GM21529 (cell line): ENCODE measurements at regions not wholly inside any gene's neighbourhood (a gene's known extent, or its start where the extent isn't known, plus 50 kb on each side); places are given as distances from the start of the nearest gene placed in this dataset.
"Not testable (repeated sequence)": the region's sequence is repeated elsewhere in the genome, so short reads cannot be mapped to it uniquely, and the experiment has no call there.

Experiments used
- ATAC-seq: cut with Tn5 transposase; IDR thresholded peaks from one replicate; pipeline ENCODE4 v1.9.1; 2021; ENCODE audit not compliant: unreplicated experiment

DNA sequence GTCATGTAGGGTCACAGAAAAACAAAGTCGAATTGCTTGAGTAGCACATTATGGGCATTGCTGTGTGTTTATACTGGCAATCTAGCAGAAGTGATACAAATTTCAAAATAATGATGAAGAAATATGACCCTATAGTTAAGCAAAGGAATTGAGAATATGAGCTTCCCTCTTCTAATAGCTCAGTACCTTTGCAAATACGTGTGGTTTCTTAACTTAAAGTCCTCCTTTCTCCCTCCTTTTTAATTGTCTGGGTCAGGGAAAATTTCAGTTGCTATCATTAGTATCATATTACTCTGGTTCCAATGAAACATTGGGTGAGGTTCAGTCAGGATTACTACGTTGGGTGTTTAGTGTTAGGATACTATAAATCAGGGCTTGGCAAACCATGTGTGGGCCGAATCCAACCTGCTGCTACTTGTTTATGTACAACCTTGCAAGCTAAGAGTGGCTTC is 166.8 kb upstream of the CARMIL1 start:
- no peak for ATAC-seq

DNA sequence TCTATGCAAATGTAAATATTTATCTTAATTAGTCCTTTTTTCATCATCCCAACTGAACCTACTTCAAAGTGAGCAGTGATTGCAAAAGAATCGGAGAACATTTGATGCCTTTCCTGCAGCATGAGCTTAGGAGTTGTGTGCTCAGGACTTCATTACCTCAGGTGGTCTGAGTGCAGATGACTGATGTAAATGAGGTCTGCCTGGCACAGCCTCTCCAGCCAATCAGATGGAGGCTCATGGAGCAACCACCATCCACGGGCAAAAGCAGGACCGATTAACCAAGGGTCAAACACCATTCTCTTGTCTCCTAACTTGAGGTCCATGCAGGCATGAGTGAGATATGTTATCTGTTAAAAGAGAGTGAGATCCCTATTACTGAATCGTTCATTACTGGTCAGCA is 165.7 kb upstream of the CARMIL1 start:
- ATAC-seq: no peak

DNA sequence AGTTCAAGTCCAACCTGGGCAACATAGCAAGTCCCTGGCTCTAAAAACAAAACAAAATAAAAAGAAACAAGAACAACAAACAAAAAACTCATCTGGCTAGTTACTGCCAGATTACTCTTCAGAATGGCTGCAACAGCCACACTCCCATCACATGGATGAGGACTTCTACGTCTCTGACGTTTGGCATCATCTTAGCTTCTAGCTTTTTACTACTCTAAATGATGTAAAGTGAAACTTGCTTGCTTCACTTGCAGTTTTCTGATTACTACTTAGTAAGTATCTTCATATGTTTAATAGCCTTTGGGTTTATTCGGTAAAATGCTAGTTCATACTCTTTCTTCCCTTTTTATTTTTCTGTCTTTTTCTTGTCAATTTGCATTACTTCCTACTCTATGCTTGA is 161.1 kb upstream of the CARMIL1 start:
- no peak for ATAC-seq

DNA sequence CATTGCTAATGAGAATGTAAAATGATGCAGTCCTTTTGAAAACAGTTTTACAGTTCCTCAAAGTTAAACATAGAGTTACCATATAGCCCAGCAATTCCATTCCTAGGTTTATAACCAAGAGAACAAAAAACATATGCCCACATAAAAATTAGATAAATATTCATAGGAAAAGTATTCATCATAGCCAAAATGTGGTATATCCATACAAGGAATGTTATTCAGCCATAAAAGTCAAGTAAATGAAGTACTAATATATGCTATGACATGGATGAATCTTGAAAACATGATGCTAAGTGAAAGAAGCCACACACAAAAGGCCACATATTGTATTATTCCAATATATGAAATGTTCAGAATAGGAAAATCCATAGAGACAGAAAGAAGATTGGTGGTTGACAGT is 158.0 kb upstream of the CARMIL1 start:
- no peak for ATAC-seq

DNA sequence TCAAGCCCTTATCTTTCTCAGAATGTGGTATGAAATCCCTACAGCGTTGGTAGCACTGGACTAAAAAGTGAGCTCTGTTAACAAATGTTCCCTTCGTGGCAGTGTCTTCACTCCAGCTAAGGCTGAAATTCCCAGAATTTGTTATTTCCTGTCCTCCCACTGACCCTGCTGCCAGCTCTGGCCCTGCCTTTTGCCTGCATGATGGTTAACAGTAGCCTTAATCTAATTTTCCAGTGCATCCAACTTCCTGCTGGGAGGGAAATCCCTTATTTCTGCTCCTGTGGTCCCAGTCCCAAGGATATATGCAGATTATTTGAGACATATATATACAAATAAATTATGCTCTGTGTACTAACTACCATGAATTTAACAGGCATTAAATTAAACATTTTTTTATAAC is 157.2 kb upstream of the CARMIL1 start:
- no peak for ATAC-seq

DNA sequence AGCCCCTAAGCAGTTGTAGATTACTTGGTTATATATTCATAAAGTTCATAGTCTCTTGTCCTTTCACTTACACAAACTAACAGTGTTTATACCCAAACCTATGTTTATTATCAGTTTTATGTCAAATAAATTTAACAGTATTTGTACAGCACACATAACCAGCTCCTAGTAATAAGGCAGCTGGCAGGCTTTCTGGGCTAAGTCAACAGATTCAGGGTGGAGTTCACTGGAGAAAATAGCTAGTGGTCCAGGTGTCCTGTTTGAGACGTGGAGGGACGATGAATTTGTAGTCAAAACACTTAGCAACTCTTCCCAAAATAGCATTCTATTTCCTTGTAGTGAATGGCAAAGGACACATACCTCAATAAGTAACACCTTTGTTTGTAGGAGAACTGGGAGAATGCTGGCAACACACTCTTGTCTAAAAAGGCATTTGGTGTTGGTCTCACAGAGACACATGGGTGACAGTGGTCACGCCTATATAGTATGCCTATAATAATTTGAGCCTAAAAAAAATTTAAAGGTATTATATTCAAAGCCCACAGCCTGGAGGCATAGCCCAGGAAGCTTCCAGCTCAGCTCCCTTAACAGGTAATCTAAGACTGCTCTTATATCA is 156.4 kb upstream of the CARMIL1 start:
- no peak for ATAC-seq

DNA sequence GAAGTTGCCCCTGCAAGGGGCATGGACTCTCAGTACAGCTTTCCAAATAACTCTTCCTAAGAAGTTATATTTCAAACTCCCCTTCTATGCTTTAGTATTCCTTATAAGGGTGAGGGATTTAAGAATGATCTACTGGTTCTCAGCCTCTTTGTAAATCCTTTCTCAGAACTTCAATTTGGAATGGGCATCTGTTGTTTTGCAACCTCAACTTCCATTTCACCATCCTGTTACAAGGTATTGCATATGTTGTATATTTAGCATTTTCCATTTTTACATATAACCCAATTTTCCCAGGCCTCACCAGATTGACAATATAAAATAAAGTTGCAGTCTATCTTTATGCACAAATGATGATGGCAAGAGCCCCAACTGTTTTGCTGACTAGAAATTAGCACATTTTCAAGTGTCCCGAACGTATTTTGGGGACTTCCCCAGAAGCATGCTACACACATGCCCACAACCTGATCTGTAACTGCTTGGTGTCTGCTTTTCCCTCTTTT is 154.9 kb upstream of the CARMIL1 start:
- no peak for ATAC-seq

DNA sequence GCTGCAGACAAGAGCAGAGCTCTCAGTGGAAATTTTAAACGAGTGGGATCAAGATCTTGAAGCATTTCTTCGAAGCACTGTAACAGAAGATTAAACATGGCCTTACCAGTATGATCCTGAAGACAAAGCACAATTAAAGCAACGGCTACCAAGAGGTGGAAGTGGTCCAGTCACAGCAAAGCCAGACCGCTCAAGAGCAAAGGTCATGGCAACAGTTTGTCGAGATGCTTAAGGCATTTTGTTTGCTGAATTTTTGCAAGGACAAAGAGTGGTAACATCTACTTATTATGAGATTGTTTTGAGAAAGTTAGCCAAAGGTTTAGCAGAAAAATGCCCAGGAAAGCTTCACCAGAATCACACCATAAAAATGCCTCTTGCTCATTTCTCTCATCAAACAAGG is 153.4 kb upstream of the CARMIL1 start:
- no peak for ATAC-seq

DNA sequence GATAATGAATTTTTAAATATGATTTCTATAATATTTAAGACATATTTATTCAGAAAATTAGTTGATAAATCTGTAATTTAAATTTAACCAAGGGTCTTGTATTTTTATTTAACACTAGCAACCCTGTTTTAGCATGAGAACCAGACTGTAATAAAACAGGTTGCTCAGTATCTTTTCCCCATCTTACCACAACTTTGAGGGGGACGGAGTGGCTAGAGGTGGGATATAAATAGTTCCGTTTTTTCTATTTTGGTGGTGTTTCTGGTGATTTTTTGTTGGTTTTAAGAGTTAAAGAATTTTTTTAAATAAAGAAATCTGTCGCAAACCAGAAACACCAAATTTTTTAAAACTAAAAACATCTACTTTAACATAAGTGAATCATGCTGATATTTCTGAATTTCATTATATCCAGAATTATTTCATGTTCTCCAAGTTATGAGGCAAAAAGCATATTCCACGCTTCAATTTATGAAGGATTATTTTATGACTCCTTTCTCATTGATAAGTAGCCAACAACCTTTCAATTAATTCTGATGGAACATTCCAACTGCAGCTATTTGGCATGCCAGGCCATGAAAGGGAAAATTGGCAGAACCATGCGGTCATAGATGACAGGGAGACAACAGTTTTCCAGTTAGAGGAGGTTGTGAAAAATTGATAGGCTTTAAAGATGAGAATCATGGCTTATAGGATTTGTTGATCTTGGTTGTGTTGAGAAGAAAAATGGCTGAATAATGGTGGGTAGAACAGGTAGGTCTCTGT is 151.9 kb upstream of the CARMIL1 start:
- ATAC-seq: no peak

DNA sequence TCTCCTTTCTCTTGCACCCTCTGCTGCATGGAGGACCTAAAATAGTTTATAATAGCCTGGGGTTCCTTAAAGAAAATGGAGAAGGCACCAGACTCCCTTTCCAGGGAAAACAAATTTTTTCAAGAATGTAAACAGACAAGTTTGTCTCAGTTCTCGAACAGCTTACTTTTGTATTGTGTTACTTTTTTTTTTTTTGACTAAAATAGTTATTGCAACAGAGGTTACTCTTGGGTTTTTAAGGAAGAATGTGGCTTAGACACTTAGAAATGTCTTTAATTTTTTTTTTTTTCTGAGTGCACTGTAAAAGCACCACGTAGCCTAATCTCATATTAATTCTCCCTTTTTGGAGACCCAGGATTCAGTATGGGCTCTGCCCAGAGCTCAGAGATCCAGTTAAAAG is 148.7 kb upstream of the CARMIL1 start:
- ATAC-seq: no peak

DNA sequence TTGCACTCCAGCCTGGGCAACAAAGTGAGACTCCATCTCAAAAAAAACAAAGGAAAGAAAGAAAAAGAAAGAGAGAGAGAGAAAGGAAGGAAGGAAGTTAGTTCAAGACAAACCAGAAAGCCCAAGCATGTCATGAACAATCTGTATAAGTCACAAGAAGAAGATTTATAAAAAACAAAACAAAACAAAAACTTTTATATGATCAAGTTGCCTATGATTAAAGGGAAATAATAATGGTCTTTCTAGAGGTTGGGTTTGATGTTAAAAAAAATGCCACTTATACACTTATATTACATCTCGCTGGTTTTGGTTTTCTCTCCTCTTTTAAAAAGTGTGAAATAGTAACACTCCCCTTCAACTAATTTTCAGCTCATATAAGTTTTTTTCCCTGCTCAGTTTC is 146.2 kb upstream of the CARMIL1 start:
- no peak for ATAC-seq

DNA sequence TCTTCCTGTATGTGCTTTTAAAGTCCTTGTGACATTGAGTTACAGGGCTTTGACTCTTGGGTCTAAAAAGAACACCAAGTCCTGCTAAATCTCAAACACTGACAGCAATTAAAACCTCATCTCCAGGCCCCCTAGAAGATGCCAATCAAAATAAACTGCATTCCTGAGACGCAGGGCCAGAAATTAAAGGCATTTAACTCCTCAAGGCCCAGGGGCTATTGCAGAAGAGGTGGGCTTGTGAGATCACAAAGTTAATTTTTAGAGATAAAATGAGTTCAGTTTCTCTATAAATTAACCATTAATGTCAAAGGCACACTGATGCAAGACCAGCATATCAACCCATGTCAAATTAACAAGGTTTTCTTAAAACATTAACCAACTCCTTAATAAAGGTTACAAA is 145.6 kb upstream of the CARMIL1 start:
- no peak for ATAC-seq

DNA sequence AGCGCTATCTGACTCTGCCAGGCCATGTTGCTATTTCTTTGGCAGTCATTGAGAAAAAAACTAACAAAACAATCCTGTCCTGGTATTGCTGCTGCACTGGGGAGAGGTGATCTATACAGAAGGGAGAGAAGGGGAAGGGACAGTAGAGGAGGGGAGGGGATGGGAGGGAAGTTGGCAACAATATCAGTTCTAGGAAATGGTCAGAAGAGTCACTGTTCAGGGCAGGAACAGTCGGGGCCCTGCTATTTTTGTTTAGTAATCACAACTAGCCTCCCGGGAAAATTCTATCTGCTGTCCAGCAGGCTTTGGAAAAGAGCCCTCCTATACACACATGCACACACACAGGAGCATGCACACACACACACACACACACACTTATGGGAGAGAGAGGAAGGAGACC is 142.3 kb upstream of the CARMIL1 start:
- no peak for ATAC-seq

DNA sequence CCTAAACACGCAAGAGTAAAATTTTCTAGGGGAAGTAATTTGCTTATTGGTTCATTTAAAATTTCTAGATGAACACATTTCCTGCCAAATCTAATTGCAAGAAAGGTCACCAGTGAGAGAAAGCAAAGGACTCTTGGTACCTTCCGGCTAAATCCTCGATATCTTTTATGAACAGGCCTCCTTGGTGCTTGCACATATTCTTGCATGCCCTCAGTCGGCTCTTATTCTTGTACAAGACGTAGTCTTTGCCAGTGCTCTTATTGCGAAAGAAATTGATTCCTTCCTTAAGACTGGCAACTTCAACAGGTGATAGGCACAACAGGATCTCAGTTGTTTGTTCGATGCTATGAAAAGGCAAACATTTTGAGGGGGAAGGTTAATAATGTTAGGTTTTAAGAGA is 141.7 kb upstream of the CARMIL1 start:
- no peak for ATAC-seq

DNA sequence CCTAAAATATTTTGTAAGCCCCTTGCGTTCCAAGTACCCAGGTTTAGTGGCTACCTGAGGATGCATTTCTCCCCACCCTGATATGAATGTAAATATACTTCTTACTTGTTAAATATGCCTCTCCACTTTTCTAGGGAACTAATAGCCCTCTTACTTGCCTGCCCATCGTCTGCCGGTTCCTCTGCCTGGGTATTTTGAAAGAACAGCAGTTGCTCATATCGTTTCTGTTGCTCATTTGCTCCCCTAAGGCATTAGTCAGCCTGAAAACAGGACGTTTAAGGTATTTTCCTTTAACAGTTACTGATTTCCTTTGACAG is 141.3 kb upstream of the CARMIL1 start:
- no peak for ATAC-seq

DNA sequence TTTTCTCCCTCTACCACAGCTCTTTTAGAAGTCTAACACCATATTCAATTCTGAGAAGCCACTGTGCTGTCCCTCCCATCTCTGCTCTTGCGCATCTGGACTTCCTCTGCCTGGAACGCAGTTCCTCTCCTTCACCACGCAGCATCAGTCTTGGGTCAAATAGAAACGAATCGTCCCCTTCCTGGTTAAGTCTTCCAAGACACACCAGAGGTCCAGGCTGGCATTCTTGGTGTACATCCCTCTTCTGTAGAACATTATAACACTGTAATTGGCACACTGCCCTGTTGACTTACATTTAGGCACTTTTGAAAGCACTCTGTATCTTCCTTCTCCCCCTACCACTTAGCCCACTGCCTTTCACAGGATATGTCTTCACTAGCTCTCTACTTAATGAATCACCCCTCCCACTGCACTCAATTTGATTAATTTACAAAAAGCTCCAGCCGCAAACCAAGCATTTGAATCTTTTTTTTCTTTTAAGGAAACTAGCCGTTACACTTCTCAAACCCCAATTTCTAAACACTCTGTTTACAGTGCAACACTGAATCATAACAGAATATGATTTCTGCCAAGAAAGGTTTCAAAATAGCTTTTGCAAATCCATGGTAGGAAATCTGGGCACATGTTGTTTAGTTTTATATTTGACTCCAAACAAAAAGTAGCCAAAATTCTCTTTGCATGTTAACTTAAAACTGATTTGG is 140.8 kb upstream of the CARMIL1 start:
- ATAC-seq: peak; percentile 96

DNA sequence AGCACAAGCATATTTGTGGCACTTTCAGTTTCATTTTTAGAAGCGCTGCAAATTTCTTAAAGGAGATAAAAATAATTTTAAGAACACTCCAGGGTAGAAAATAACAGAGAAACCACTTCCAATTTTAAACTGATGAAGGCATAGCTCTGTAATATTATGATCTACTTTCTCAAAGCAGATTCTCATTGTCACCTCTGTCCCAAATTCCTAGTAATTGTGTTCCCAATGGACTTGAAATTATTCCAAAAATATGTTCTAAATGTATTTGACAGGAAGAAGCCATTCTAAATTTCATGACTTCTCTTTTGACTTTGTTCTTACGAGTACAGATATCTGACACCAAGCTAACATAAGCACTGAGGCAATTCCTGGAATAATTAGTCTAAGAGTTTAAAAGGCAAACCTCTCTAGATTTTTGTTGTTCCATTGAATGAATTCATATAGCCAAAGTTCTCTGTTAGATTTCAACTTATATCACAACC is 140.2 kb upstream of the CARMIL1 start:
- ATAC-seq: peak; percentile 17

DNA sequence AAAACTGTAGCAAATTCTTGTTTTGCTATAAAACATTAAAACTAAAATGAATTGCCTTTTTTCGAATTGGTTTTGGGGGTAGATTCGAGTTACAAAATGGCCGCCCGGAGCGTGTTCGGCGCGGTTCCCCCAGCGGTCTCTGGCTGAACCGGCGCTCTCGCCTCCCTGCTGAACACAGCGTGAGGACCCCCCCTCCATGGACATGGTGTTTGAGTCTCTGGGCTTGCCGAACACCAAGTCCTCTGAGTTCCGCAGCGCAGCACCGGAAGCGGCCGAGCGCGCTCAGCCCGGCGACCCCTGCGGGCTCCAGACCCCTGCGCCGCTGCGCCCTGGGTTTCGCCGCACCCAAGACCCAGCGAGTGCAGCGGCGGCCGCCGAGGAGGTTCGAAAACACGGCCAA is 139.6 kb upstream of the CARMIL1 start:
- ATAC-seq: not testable (repeated sequence)

DNA sequence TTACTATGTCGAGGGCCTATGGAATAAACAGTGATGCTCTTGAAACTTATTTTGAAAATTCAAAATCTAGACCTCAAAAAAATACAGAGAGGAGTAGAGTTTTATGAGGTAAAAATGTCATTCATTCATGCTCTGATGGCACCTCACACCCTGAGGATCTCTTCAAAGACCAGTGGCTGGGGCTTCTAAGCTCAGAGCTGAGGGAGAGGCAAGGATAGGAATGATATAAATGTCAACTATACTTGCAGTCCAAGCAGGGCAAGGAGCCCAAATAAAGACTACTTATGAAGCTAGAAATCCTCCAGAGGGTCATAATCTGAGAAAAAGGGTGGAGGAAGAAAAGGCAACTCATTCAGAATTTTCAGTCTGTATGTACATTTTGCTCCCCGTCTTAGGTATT is 136.7 kb upstream of the CARMIL1 start:
- no peak for ATAC-seq

DNA sequence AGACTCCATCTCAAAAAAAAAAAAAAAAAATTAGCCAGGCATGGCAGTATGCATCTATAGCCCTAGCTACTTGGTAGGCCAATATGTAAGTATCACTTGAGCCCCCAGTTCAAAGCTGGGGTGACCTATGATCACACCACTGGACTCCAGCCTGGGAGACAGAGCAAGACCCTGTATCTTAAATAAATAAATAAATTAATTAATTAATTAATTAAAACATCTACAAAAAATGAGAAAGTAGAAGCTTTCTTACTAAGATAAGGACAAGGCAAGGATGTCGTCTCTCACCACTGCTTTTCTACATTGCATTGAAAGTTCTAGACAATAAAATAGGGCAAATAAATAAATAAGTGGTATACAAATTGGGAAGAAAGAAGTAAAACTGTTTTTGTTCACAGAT is 134.3 kb upstream of the CARMIL1 start:
- no peak for ATAC-seq

DNA sequence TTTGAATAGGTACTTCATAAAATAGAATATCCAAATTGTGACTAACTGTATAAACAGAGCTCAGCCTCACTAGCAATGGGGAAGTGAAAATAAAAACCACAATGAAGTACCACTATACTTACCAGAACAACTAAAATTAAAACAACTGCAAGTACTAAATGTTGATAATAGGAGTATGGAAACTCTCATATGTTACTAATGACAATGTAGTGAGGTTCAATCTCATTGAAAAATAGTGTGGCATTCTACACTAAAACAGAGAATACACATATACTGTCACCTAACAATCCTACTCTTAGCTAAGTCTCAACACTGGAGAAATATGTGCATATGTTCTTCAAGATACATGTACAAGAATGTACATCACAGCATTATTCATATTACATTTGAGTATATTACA is 132.0 kb upstream of the CARMIL1 start:
- peak; percentile 99 for ATAC-seq

DNA sequence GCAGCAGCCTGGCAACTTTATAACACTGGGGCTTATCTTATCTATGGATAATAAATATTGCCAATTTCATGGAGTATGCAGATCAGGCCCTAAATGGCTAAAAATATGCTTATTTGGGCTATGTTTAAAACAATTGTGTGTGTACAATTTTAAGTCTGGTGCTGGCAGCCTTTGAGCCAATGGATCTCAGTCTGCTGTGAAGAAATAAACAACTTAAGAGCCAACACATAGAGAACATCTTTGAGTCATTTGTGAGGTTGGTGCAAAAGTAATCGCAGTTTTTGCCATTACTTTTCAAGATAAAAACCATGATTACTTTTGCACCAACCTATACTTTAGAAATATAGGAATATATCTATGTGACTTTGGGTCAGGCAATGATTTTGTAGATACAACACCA is 129.1 kb upstream of the CARMIL1 start:
- ATAC-seq: no peak
